Neural crest cell (in vitro differentiated cells): ENCODE measurements at regions not wholly inside any gene's neighbourhood (a gene's known extent, or its start where the extent isn't known, plus 50 kb on each side); places are given as distances from the start of the nearest gene placed in this dataset.

ENCODE experiments used
- DNase-seq: peaks from one replicate; pipeline ENCODE4 v3.0.0; 2021; ENCODE audit warnings: low read depth, mixed read lengths, low spot score
- H3K27ac Mint-ChIP-seq: one replicate; pipeline ENCODE4 v1.8.0; 2021; ENCODE audit warnings: mild to moderate bottlenecking, mixed read lengths; ENCODE audit not compliant: unreplicated experiment
- H3K27me3 Mint-ChIP-seq: 2 replicates; pipeline ENCODE4 v1.8.0; 2021; ENCODE audit warnings: low read depth, mild to moderate bottlenecking, mixed read lengths
- H3K36me3 Mint-ChIP-seq: 2 replicates; pipeline ENCODE4 v1.8.0; 2021; ENCODE audit warnings: low read depth, mild to moderate bottlenecking, mixed read lengths
- H3K4me1 Mint-ChIP-seq: 2 replicates; pipeline ENCODE4 v1.8.0; 2021; ENCODE audit warnings: mixed read lengths
- H3K4me3 Mint-ChIP-seq: one replicate; pipeline ENCODE4 v1.8.0; 2021; ENCODE audit warnings: mild to moderate bottlenecking, mixed read lengths
- H3K9me3 Mint-ChIP-seq: 2 replicates; pipeline ENCODE4 v1.8.0; 2021; ENCODE audit warnings: mixed read lengths
- TF ChIP-seq, protein P1 (sequence below): fragments of 200-600 bp; sonication (generic); conservative IDR thresholded peaks from 2 replicates; pipeline ENCODE4 v1.5.0; 2021; ENCODE audit warnings: antibody characterized with exemption, mild to moderate bottlenecking

- H3K9me3 Mint-ChIP-seq: peaks cover 11% of the 10 kb centered on the region
Observed at GRCh38 chr19:16000024-16000663, 51.3 kb downstream of the OR10H4 start.

DNA sequence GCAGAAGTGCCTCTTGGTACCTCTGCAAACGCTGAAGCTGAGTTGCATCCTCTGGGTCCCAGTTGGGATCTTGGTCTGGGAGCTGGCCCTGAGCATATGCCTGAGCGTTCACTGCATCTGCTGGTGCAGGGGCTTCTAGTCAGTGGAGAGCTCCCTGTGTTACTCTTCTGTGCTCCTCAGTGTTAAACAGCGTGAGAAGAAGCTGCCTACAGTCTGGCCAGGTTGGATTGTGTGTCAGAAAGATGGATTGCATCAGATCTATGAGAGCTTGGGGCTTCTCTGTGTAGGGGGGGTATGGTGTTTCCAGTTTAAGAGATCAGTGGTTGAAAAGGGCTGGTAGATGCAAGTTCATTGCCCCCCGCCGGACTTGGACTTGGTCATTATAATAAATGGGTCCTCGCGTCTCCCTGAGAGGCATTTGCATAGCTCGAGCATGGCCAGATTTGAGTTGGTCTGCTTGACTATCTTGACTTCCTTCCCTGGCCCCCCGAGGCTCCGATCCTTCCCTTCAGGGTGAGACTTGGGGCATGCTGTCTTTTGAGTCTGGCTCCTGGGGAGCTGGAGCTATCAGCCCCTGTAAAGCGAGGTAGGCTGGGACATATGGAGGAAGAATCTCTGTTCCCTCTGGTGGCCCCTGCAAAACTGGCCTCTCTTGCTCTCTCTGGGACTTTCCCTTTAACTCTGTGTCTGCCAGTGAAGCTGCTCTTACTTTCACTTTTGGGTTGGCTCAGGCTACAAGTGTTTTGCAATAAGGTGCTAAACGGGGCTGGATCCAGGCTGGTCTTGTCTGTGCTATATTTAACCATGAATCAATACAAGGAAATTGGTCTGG is 52.9 kb downstream of the OR10H4 start:
- Mint-ChIP-seq H3K36me3 (no peaks in the 10 kb centered on the region), H3K4me1 (no peaks in the 10 kb centered on the region), H3K27me3 (peaks cover 10% of the 10 kb centered on the region), H3K9me3 (peaks cover 6% of the 10 kb centered on the region), H3K4me3 (no peak overlapping the region), H3K27ac (no peak overlapping the region)
- TF ChIP-seq, protein P1, sequence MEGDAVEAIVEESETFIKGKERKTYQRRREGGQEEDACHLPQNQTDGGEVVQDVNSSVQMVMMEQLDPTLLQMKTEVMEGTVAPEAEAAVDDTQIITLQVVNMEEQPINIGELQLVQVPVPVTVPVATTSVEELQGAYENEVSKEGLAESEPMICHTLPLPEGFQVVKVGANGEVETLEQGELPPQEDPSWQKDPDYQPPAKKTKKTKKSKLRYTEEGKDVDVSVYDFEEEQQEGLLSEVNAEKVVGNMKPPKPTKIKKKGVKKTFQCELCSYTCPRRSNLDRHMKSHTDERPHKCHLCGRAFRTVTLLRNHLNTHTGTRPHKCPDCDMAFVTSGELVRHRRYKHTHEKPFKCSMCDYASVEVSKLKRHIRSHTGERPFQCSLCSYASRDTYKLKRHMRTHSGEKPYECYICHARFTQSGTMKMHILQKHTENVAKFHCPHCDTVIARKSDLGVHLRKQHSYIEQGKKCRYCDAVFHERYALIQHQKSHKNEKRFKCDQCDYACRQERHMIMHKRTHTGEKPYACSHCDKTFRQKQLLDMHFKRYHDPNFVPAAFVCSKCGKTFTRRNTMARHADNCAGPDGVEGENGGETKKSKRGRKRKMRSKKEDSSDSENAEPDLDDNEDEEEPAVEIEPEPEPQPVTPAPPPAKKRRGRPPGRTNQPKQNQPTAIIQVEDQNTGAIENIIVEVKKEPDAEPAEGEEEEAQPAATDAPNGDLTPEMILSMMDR: no peak
- no peak for DNase-seq

More at GRCh38 chr19:16000024-16000663, 51.3 kb downstream of the OR10H4 start:
- DNase-seq: no peak
- Mint-ChIP-seq H3K27me3 (peaks cover 10% of the 10 kb centered on the region), H3K4me3 (no peak overlapping the region), H3K36me3 (no peaks in the 10 kb centered on the region), H3K27ac (no peak overlapping the region), H3K4me1 (no peaks in the 10 kb centered on the region)
- TF ChIP-seq, protein P1: no peak

- DNase-seq: no peak
- TF ChIP-seq, protein P1: no peak
- no peak overlapping the region for H3K4me3 Mint-ChIP-seq
- no peaks in the 10 kb centered on the region for H3K36me3 Mint-ChIP-seq
- no peak overlapping the region for H3K27ac Mint-ChIP-seq
- H3K9me3 Mint-ChIP-seq: peaks cover 5% of the 10 kb centered on the region
- peaks cover 10% of the 10 kb centered on the region for H3K27me3 Mint-ChIP-seq
- no peaks in the 10 kb centered on the region for H3K4me1 Mint-ChIP-seq
Observed at GRCh38 chr19:16002406-16003384, 53.9 kb downstream of the OR10H4 start.

- peaks cover 3% of the 10 kb centered on the region for H3K9me3 Mint-ChIP-seq
- DNase-seq: no peak
- H3K4me1 Mint-ChIP-seq: no peaks in the 10 kb centered on the region
- no peak overlapping the region for H3K27ac Mint-ChIP-seq
- no peak overlapping the region for H3K4me3 Mint-ChIP-seq
- H3K27me3 Mint-ChIP-seq: peaks cover 15% of the 10 kb centered on the region
- no peaks in the 10 kb centered on the region for H3K36me3 Mint-ChIP-seq
- TF ChIP-seq, protein P1: no peak
Observed at GRCh38 chr19:16003391-16003790, 54.6 kb downstream of the OR10H4 start.

GRCh38 chr19:16005925-16006324 is 57.1 kb downstream of the OR10H4 start:
- TF ChIP-seq, protein P1: no peak
- DNase-seq: no peak
- H3K4me1 Mint-ChIP-seq: no peaks in the 10 kb centered on the region
- no peaks in the 10 kb centered on the region for H3K36me3 Mint-ChIP-seq
- no peak overlapping the region for H3K27ac Mint-ChIP-seq
- H3K9me3 Mint-ChIP-seq: peaks cover 3% of the 10 kb centered on the region
- H3K4me3 Mint-ChIP-seq: no peak overlapping the region
- peaks cover 26% of the 10 kb centered on the region for H3K27me3 Mint-ChIP-seq
